ENCODE measurements at regions not wholly inside any gene's neighbourhood (a gene's known extent, or its start where the extent isn't known, plus 50 kb on each side); places are given as distances from the start of the nearest gene placed in this dataset.
"Not testable (repeated sequence)": the region's sequence is repeated elsewhere in the genome, so short reads cannot be mapped to it uniquely, and the experiment has no call there.

- no peak for DNase-seq (ENCODE audit: low read depth)
Observed at GRCh38 chr1:61580417-61580816, 144.5 kb downstream of the TM2D1 start.

- DNase-seq (ENCODE audit: low read depth): peak; percentile 40
Observed at GRCh38 chr1:61579802-61580201, 145.1 kb downstream of the TM2D1 start.

- DNase-seq (ENCODE audit: low read depth): no peak
Observed at GRCh38 chr1:61572046-61572445, 152.9 kb downstream of the TM2D1 start.

GRCh38 chr1:61570191-61570590, 154.8 kb downstream of the TM2D1 start:
- no peak for DNase-seq (ENCODE audit: low read depth)

- no peak for DNase-seq (ENCODE audit: low read depth)
Observed at GRCh38 chr1:61569303-61569621, 155.7 kb downstream of the TM2D1 start.

GRCh38 chr1:61568460-61569302, 156.3 kb downstream of the TM2D1 start:
- no peak for DNase-seq (ENCODE audit: low read depth)

- no peak for DNase-seq (ENCODE audit: low read depth)
Observed at GRCh38 chr1:61566177-61566576, 158.8 kb downstream of the TM2D1 start.

GRCh38 chr1:61563611-61564010, 161.3 kb downstream of the TM2D1 start:
- DNase-seq (ENCODE audit: low read depth): no peak

GRCh38 chr1:61561666-61562065, 163.3 kb downstream of the TM2D1 start:
- DNase-seq (ENCODE audit: low read depth): no peak

GRCh38 chr1:61560385-61560784, 164.6 kb downstream of the TM2D1 start:
- no peak for DNase-seq (ENCODE audit: low read depth)

GRCh38 chr1:61556631-61557030, 168.3 kb downstream of the TM2D1 start:
- DNase-seq (ENCODE audit: low read depth): no peak

- DNase-seq (ENCODE audit: low read depth): no peak
Observed at GRCh38 chr1:61552630-61553305, 172.2 kb downstream of the TM2D1 start.

- DNase-seq (ENCODE audit: low read depth): not testable (repeated sequence)
Observed at GRCh38 chr1:61547302-61547701, 177.6 kb downstream of the TM2D1 start.

- DNase-seq (ENCODE audit: low read depth): not testable (repeated sequence)
Observed at GRCh38 chr1:61544870-61545269, 180.1 kb downstream of the TM2D1 start.

GRCh38 chr1:61543498-61543897, 181.4 kb downstream of the TM2D1 start:
- not testable (repeated sequence) for DNase-seq (ENCODE audit: low read depth)

GRCh38 chr1:61539720-61540462, 185.1 kb downstream of the TM2D1 start:
- DNase-seq (ENCODE audit: low read depth): no peak

GRCh38 chr1:61538228-61538627, 186.7 kb downstream of the TM2D1 start:
- DNase-seq (ENCODE audit: low read depth): no peak

GRCh38 chr1:61536174-61537108, 188.5 kb downstream of the TM2D1 start:
- DNase-seq (ENCODE audit: low read depth): no peak

GRCh38 chr1:61534847-61535246, 190.1 kb downstream of the TM2D1 start:
- DNase-seq (ENCODE audit: low read depth): no peak

- DNase-seq (ENCODE audit: low read depth): no peak
Observed at GRCh38 chr1:61533546-61533945, 191.4 kb downstream of the TM2D1 start.

GRCh38 chr1:61531716-61532115, 193.2 kb downstream of the TM2D1 start:
- DNase-seq (ENCODE audit: low read depth): no peak

Measured in forelimb muscle (tissue), 1 donor.